ENCODE measurements at regions not wholly inside any gene's neighbourhood (a gene's known extent, or its start where the extent isn't known, plus 50 kb on each side); places are given as distances from the start of the nearest gene placed in this dataset.

DNA sequence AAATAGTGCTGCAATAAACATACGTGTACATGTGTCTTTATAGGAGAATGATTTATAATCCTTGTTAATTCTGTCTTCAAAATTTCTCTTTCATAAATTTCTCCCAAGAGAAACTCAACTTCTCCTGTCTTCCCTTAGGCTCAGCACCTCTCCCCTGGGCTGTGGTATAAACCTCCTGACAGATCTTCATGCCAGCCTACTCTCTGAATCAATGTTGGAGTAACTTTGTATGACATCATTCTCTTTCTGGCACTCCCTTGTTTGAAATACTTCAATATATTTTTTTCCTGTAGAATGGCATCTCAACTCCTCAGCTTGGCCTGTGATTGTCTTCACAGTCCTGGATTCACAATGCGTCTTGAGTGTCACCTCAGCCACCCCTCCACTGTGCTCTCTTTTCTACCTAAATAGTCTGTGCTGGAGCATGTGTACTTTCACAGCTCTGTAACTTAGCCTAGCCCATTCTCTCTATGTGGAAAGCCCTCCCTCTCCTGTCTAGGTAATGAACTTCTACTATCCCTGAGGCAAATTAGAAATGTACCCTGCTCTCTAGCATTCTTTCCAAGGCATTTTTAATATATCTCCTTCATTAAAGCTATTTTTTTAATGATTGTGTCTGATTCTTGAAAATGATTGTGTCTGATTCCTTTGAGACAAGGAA is 649.9 kb upstream of the FANCL start:
- no peak for TF ChIP-seq EZH2phosphoT487 (IDR thresholded peaks at IDR 0.05; ENCODE audit: insufficient read depth, low read depth)
- TF ChIP-seq EZH2 (IDR thresholded peaks at IDR 0.05; ENCODE audit: insufficient read depth, poor library complexity, severe bottlenecking): no peak

Data from GM23248 (cell line).